Neural cell (in vitro differentiated cells): ENCODE measurements at regions not wholly inside any gene's neighbourhood (a gene's known extent, or its start where the extent isn't known, plus 50 kb on each side); places are given as distances from the start of the nearest gene placed in this dataset.

ENCODE experiments used
- H2AFZ ChIP-seq: fragments of 200-600, 300-800 bp; sonication (generic), shearing (Covaris generic); 2 replicates; pipeline ENCODE4 v1.6.0; 2014; ENCODE audit warnings: low read depth, mild to moderate bottlenecking, antibody characterized with exemption, low read length, moderate library complexity
- H3F3A ChIP-seq: fragments of 200-600 bp; shearing (Covaris generic); 2 replicates; pipeline ENCODE4 v1.6.1; 2016; ENCODE audit warnings: mild to moderate bottlenecking, moderate library complexity, mixed read lengths, antibody characterized with exemption, low read length; ENCODE audit not compliant: insufficient read depth, poor library complexity, severe bottlenecking
- H3K27ac ChIP-seq: fragments of 200-600, 300-800 bp; sonication (generic), shearing (Covaris generic); 2 replicates; pipeline ENCODE4 v1.5.1; 2014; ENCODE audit warnings: mild to moderate bottlenecking, low read length, moderate library complexity
- H3K27me3 ChIP-seq: fragments of 300-800, 200-600 bp; sonication (generic), shearing (Covaris generic); 2 replicates; pipeline ENCODE4 v1.6.0; 2014; ENCODE audit warnings: mild to moderate bottlenecking, low read depth, low read length, moderate library complexity; ENCODE audit not compliant: insufficient read depth
- H3K36me3 ChIP-seq: fragments of 300-800, 200-600 bp; sonication (generic), shearing (Covaris generic); 2 replicates; pipeline ENCODE4 v1.5.1; 2014; ENCODE audit warnings: mild to moderate bottlenecking, antibody characterized with exemption, low read length, moderate library complexity; ENCODE audit not compliant: insufficient read depth
- H3K4me2 ChIP-seq: fragments of 300-800, 200-600 bp; sonication (generic), shearing (Covaris generic); 2 replicates; pipeline ENCODE4 v1.6.0; 2014; ENCODE audit warnings: mild to moderate bottlenecking, low read length
- H3K4me3 ChIP-seq: fragments of 300-800, 200-600 bp; sonication (generic), shearing (Covaris generic); 2 replicates; pipeline ENCODE4 v1.5.1; 2014; ENCODE audit warnings: mild to moderate bottlenecking, low read length, moderate library complexity
- H3K79me2 ChIP-seq: fragments of 200-600 bp; shearing (Covaris generic); replicated peaks from 2 replicates; pipeline ENCODE4 v1.6.0; 2014; ENCODE audit warnings: mild to moderate bottlenecking, low read length, moderate library complexity; ENCODE audit not compliant: insufficient read depth
- H3K9ac ChIP-seq: fragments of 300-800, 200-600 bp; sonication (generic), shearing (Covaris generic); 2 replicates; pipeline ENCODE4 v1.6.1; 2016; ENCODE audit warnings: mild to moderate bottlenecking, low read length, mixed read lengths
- H3K9me2 ChIP-seq: fragments of 200-600 bp; shearing (Covaris generic); 2 replicates; pipeline ENCODE4 v1.6.1; 2016; ENCODE audit warnings: mild to moderate bottlenecking, low read length, mixed read lengths; ENCODE audit not compliant: insufficient read depth
- H3K9me3 ChIP-seq: fragments of 200-600, 300-800 bp; sonication (generic), shearing (Covaris generic); 2 replicates; pipeline ENCODE4 v1.6.1; 2016; ENCODE audit warnings: mild to moderate bottlenecking, mixed run types, low read length, moderate library complexity, mixed read lengths
- H4K20me1 ChIP-seq: fragments of 200-600 bp; shearing (Covaris generic); 2 replicates; pipeline ENCODE4 v1.6.1; 2016; ENCODE audit warnings: mild to moderate bottlenecking, mixed run types; ENCODE audit not compliant: insufficient read depth
- CTCF ChIP-seq: fragments of 450-650 bp; IDR thresholded peaks from 2 replicates; pipeline ENCODE4 v1.5.1; 2014; ENCODE audit warnings: antibody characterized with exemption, mild to moderate bottlenecking, moderate library complexity; ENCODE audit not compliant: poor library complexity, severe bottlenecking
- EP300 ChIP-seq: fragments of 450-650 bp; conservative IDR thresholded peaks from 2 replicates; pipeline ENCODE4 v1.6.1; 2014; ENCODE audit warnings: antibody characterized with exemption, mild to moderate bottlenecking, moderate library complexity; ENCODE audit not compliant: poor library complexity, severe bottlenecking
- EZH2 ChIP-seq: fragments of 200-600, 300-800 bp; shearing (Covaris generic), sonication (generic); IDR thresholded peaks from 2 replicates; pipeline ENCODE4 v1.6.1; 2014; ENCODE audit warnings: antibody characterized with exemption, low read length, borderline replicate concordance, mild to moderate bottlenecking; ENCODE audit not compliant: insufficient read depth, poor library complexity, severe bottlenecking
- MXI1 ChIP-seq: fragments of 450-650 bp; conservative IDR thresholded peaks from 2 replicates; pipeline ENCODE4 v1.6.1; 2014; ENCODE audit warnings: antibody characterized with exemption, mild to moderate bottlenecking; ENCODE audit not compliant: poor library complexity, severe bottlenecking
- RAD21 ChIP-seq: fragments of 450-650 bp; conservative IDR thresholded peaks from 2 replicates; pipeline ENCODE4 v1.6.1; 2014; ENCODE audit warnings: antibody characterized with exemption, mild to moderate bottlenecking, moderate library complexity
- REST ChIP-seq: IDR thresholded peaks from 2 replicates; pipeline ENCODE4 v1.6.1; 2012; ENCODE audit warnings: borderline replicate concordance
- SMC3 ChIP-seq: fragments of 450-650 bp; conservative IDR thresholded peaks from 2 replicates; pipeline ENCODE4 v1.6.1; 2014; ENCODE audit warnings: antibody characterized with exemption, mild to moderate bottlenecking, moderate library complexity; ENCODE audit not compliant: poor library complexity
- TAF1 ChIP-seq: IDR thresholded peaks from 2 replicates; pipeline ENCODE4 v1.6.1; 2012; ENCODE audit warnings: low read depth

- Histone ChIP-seq H3F3A (no peaks in the 10 kb centered on the region), H4K20me1 (no peaks in the 10 kb centered on the region), H3K79me2 (no peaks in the 10 kb centered on the region), H2AFZ (no peak overlapping the region), H3K4me3 (no peak overlapping the region), H3K36me3 (no peaks in the 10 kb centered on the region), H3K9me2 (no peaks in the 10 kb centered on the region), H3K27me3 (no peaks in the 10 kb centered on the region), H3K9me3 (no peaks in the 10 kb centered on the region), H3K4me2 (no peak overlapping the region), H3K27ac (no peak overlapping the region), H3K9ac (no peak overlapping the region)
- TF ChIP-seq SMC3 (no peak), REST (no peak), EP300 (no peak), RAD21 (no peak), EZH2 (no peak), TAF1 (no peak), CTCF (no peak)
Observed at GRCh38 chr13:86161257-86161656, 362.0 kb upstream of the SLITRK6 start.

- Histone ChIP-seq H3K27ac (no peak overlapping the region), H2AFZ (no peak overlapping the region), H3K79me2 (no peaks in the 10 kb centered on the region), H3F3A (no peaks in the 10 kb centered on the region), H3K9me2 (no peaks in the 10 kb centered on the region), H4K20me1 (no peaks in the 10 kb centered on the region), H3K36me3 (no peaks in the 10 kb centered on the region), H3K4me2 (no peak overlapping the region), H3K9ac (no peak overlapping the region), H3K27me3 (no peaks in the 10 kb centered on the region), H3K4me3 (no peak overlapping the region), H3K9me3 (no peaks in the 10 kb centered on the region)
- no peak for TF ChIP-seq EP300
- no peak for TF ChIP-seq RAD21
- no peak for TF ChIP-seq MXI1
Observed at GRCh38 chr13:86155756-86156155, 356.5 kb upstream of the SLITRK6 start.

- TF ChIP-seq SMC3: no peak
- TF ChIP-seq EZH2: no peak
- Histone ChIP-seq H3K4me3 (no peak overlapping the region), H4K20me1 (no peaks in the 10 kb centered on the region), H3F3A (no peaks in the 10 kb centered on the region), H3K27me3 (no peaks in the 10 kb centered on the region), H3K9ac (no peak overlapping the region), H3K9me3 (no peaks in the 10 kb centered on the region), H3K27ac (no peak overlapping the region), H2AFZ (no peak overlapping the region), H3K4me2 (no peak overlapping the region), H3K36me3 (no peaks in the 10 kb centered on the region), H3K9me2 (no peaks in the 10 kb centered on the region), H3K79me2 (no peaks in the 10 kb centered on the region)
Observed at GRCh38 chr13:86142080-86142479, 342.9 kb upstream of the SLITRK6 start.
